Anterior cingulate cortex (tissue), 58 donors: ENCODE measurements at regions not wholly inside any gene's neighbourhood (a gene's known extent, or its start where the extent isn't known, plus 50 kb on each side); places are given as distances from the start of the nearest gene placed in this dataset.

Experiments used
- DNase-seq, 58 donors: peaks; one replicate each; lab custom pipeline; 2025; lab: John Stamatoyannopoulos, UW

GRCh38 chr1:2967329-2967725 is 53.9 kb upstream of the ACTRT2 start:
- peak in 6 of 58 donors; percentile 53 to 72 (median 61) for DNase-seq

GRCh38 chr1:2967881-2968280 is 53.4 kb upstream of the ACTRT2 start:
- DNase-seq: no peak

- peak in 51 of 58 donors; percentile 20 to 88 (median 71) for DNase-seq
These were observed 52.8 kb upstream of the ACTRT2 start for GRCh38 chr1:2968471-2968881.

GRCh38 chr1:2969011-2969844 is 52.0 kb upstream of the ACTRT2 start:
- no peak for DNase-seq

- DNase-seq: peak in 4 of 58 donors; percentile 16 to 43 (median 26)
These were observed 51.4 kb upstream of the ACTRT2 start for GRCh38 chr1:2969845-2970291.

GRCh38 chr1:2970311-2971071 is 50.8 kb upstream of the ACTRT2 start:
- DNase-seq: no peak

- DNase-seq: no peak
These were observed 50.2 kb upstream of the ACTRT2 start for GRCh38 chr1:2971101-2971501.
